ENCODE measurements at regions not wholly inside any gene's neighbourhood (a gene's known extent, or its start where the extent isn't known, plus 50 kb on each side); places are given as distances from the start of the nearest gene placed in this dataset.

GRCh38 chr5:98096155-98096554 is 677.3 kb upstream of the RGMB start:
- TF ChIP-seq CTCF (IDR thresholded peaks at IDR 0.05; ENCODE audit: insufficient read depth, low read length) = no peak
- no peak for TF ChIP-seq GABPA (IDR thresholded peaks at IDR 0.05; ENCODE audit: low read depth)
- TF ChIP-seq POLR2AphosphoS5 (IDR thresholded peaks at IDR 0.05; ENCODE audit: low read depth) = no peak
